Endothelial cell of umbilical vein (primary cell): ENCODE measurements at regions not wholly inside any gene's neighbourhood (a gene's known extent, or its start where the extent isn't known, plus 50 kb on each side); places are given as distances from the start of the nearest gene placed in this dataset.

Experiments used
- POLR2A ChIP-seq: IDR thresholded peaks from 2 replicates; pipeline ENCODE4 v1.6.1; 2012; ENCODE audit warnings: low read depth, mild to moderate bottlenecking, control low read depth, low read length
- TF ChIP-seq, protein P1 (sequence below), 2 donors: IDR thresholded peaks; 1 replicate in 1 of 2; 2 replicates in 1 of 2; pipeline ENCODE4 v1.5.1; 2011; ENCODE audit warnings: low read length in 2 of 2, mild to moderate bottlenecking in 2 of 2, moderate library complexity in 2 of 2, control low read depth in 1 of 2, inconsistent platforms in 1 of 2, low read depth in 1 of 2; ENCODE audit not compliant: insufficient read depth in 1 of 2; ENCODE audit errors: extremely low read depth in 1 of 2

DNA sequence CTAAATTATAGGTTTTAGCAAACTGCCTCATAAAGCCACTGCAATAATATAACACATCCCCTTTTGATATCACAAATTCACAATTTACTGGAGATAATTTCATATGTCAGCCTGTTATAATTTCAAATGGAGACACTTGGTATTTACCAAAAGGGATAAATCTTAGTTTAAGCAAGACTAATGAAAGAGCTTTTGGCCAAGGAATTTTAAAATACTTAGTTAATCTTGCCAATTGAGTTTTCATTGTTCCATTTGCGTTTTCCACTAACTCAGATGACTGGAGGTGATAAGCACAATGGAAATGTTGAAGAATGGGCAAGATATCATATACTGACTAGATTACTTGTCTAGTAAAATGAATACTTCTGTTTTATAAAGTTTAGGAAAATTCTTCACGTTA is 379.3 kb upstream of the SYT4 start:
- TF ChIP-seq POLR2A, result no peak
- TF ChIP-seq, protein P1, sequence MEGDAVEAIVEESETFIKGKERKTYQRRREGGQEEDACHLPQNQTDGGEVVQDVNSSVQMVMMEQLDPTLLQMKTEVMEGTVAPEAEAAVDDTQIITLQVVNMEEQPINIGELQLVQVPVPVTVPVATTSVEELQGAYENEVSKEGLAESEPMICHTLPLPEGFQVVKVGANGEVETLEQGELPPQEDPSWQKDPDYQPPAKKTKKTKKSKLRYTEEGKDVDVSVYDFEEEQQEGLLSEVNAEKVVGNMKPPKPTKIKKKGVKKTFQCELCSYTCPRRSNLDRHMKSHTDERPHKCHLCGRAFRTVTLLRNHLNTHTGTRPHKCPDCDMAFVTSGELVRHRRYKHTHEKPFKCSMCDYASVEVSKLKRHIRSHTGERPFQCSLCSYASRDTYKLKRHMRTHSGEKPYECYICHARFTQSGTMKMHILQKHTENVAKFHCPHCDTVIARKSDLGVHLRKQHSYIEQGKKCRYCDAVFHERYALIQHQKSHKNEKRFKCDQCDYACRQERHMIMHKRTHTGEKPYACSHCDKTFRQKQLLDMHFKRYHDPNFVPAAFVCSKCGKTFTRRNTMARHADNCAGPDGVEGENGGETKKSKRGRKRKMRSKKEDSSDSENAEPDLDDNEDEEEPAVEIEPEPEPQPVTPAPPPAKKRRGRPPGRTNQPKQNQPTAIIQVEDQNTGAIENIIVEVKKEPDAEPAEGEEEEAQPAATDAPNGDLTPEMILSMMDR (IDR thresholded peaks at IDR 0.05; ENCODE audit: extremely low read depth in 1 of 2, insufficient read depth in 1 of 2, low read depth in 1 of 2, low read length in 2 of 2), result no peak
